ENCODE measurements at regions not wholly inside any gene's neighbourhood (a gene's known extent, or its start where the extent isn't known, plus 50 kb on each side); places are given as distances from the start of the nearest gene placed in this dataset.

DNA sequence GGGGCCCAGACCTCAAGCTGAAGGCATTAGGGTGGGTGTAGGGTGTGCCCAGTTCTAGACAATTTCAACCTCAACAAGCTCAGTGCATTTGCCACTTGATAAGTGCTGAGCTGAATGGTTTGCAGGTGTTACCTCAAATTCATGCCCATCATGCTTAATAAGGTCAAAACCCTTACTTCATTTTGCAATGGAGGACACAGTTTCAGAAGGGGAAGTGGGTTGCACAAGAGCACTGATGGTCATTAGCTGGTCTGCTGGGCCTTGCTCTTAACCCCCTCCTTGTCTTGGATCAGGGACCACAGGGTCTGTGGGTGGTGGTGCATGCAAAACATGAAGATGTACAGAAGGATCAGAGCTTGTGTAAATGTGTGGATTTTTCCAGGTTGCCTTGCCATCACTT, 71.0 kb upstream of the SIRPA start:
- no peaks in the 10 kb centered on the region for H3K36me3 ChIP-seq
- no peak overlapping the region for H3K27ac ChIP-seq
- H3K9me3 ChIP-seq, result no peaks in the 10 kb centered on the region
- H3K4me3 ChIP-seq (replicated peaks in 1 of 3), result no peak overlapping the region
- H3K27me3 ChIP-seq, result no peaks in the 10 kb centered on the region
- intact Hi-C loops (cut with DNase I), result no loop called here
- H3K4me1 ChIP-seq, result no peaks in the 10 kb centered on the region
- no peak for TF ChIP-seq POLR2A (IDR thresholded peaks at IDR 0.05)
- TF ChIP-seq, protein P1, sequence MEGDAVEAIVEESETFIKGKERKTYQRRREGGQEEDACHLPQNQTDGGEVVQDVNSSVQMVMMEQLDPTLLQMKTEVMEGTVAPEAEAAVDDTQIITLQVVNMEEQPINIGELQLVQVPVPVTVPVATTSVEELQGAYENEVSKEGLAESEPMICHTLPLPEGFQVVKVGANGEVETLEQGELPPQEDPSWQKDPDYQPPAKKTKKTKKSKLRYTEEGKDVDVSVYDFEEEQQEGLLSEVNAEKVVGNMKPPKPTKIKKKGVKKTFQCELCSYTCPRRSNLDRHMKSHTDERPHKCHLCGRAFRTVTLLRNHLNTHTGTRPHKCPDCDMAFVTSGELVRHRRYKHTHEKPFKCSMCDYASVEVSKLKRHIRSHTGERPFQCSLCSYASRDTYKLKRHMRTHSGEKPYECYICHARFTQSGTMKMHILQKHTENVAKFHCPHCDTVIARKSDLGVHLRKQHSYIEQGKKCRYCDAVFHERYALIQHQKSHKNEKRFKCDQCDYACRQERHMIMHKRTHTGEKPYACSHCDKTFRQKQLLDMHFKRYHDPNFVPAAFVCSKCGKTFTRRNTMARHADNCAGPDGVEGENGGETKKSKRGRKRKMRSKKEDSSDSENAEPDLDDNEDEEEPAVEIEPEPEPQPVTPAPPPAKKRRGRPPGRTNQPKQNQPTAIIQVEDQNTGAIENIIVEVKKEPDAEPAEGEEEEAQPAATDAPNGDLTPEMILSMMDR (IDR thresholded peaks at IDR 0.05), result no peak
- no peak for DNase-seq

DNA sequence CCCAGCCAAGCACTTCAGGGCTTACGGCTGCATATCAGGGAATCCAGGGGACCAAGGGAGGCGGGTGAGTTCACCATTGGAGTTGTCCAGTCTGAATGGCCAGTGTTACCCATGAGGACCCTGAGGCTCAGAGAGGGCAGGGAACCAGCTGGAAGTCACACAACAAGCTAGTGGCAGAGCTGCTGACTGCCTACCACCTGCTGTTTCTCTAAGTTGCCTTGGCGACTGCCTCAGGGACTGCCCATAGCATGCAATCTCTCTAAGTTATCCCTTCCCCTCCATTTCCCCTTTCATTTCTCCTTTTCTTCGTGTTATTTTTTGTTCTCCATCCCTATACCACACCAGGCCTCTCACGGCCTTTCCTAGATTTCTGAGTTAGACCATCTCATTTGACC, 71.8 kb upstream of the SIRPA start:
- Histone ChIP-seq H3K9me3 (no peaks in the 10 kb centered on the region), H3K27ac (no peak overlapping the region), H3K4me1 (no peaks in the 10 kb centered on the region), H3K36me3 (no peaks in the 10 kb centered on the region), H3K27me3 (no peaks in the 10 kb centered on the region), H3K4me3 (replicated peaks in 1 of 3) (no peak overlapping the region)
- TF ChIP-seq POLR2A (IDR thresholded peaks at IDR 0.05), result no peak
- TF ChIP-seq, protein P1 (IDR thresholded peaks at IDR 0.05), result no peak
- intact Hi-C loops (cut with DNase I), result no loop called here
- DNase-seq, result no peak
- 85 to 93% methylated on average over 5 of the region's 5 CpGs for WGBS, 2 donors

DNA sequence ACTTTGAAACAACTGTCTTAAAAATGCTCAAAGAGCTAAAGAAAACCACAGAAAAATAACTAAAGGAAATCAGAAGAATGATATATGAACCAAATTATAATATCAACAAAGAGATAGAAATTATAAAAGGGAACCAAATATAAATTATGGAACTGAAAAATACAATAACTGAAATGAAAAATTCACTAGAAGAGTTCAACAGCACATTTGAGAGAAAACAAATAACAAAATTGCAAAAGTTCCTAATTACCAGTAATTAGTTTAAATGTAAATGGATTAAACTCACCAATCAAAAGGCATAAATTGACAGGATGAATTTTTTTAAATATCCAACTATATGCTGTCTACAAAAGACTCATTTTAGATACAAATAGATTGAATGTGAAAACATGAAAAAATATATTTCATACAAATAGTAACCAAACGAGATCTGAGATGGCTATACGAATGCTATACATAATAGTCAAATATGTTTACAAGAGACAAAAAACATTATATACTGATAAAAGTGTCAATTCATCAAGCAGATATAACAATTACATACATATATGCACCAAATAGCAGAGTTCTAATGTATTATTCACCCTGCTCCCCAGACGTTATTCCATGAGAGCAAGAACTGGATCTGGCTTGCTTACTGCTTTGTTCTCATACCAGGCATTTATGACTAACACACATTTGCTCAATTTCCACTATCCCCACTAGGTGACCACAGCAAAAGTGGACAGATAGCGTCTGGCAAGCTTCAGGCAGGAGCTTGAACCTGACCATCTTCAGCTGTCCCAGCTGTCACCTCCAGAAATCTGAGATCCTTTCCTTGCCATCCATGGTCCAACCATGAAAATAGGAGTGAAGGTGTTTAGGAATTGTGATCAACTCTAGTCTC, 72.4 kb upstream of the SIRPA start:
- H3K9me3 ChIP-seq, result no peaks in the 10 kb centered on the region
- intact Hi-C loops (cut with DNase I), result no loop called here
- H3K4me3 ChIP-seq (replicated peaks in 1 of 3), result no peak overlapping the region
- WGBS, 2 donors, result 83 to 90% methylated on average over 4 of the region's 4 CpGs
- no peak overlapping the region for H3K27ac ChIP-seq
- H3K27me3 ChIP-seq, result no peaks in the 10 kb centered on the region
- TF ChIP-seq, protein P1 (IDR thresholded peaks at IDR 0.05), result no peak
- no peak for TF ChIP-seq POLR2A (IDR thresholded peaks at IDR 0.05)
- no peaks in the 10 kb centered on the region for H3K36me3 ChIP-seq
- no peaks in the 10 kb centered on the region for H3K4me1 ChIP-seq
- no peak for DNase-seq

DNA sequence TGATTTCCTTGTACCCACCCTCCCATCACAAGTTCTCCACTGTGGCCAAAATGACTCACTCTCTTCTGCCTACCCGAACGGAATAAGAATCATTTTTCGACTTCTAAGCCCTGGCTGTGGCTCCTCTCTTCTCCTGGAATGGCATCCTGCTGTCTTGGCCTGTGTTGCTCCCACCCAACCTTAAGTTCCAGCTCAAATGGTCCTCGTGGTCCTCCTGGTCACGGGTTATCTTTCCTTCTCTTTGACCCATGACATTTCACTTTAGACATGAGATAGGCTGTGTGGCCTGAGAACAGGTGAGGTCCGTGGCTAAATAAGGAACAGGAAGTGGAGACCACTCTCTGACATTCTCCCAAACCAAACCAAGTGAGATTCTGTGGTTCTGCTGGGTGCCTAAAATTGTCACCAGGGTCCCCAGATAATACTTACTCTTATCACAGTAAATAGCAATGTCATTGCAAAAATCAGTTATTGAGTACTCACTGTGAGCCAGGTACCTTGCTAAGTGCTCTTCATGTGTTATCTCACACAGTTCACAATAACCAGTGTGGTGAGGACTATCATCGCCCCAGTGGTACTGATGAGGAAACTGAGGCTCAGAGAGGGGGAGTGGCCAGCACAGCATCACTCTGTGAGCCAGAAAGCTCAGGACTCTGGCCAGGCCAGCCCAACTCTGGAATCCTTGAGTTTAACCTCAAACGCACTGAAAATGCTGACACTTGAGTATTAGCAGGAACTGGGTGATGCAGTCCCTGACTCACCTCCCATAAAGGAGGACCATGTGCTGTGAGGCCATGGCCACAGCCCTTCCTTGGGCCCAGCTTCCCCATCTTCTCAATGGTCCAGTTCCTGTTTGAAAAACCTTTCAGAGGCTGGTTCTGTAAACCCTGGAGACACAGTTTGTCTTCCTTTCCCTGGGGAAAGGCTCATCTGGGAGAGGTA, 74.8 kb upstream of the SIRPA start:
- Histone ChIP-seq H3K4me3 (replicated peaks in 1 of 3) (no peak overlapping the region), H3K9me3 (no peaks in the 10 kb centered on the region), H3K27ac (no peak overlapping the region), H3K36me3 (no peaks in the 10 kb centered on the region), H3K4me1 (peaks cover 6 to 10% of the 10 kb centered on the region in 2 donors), H3K27me3 (no peaks in the 10 kb centered on the region)
- TF ChIP-seq POLR2A (IDR thresholded peaks at IDR 0.05), result no peak
- TF ChIP-seq, protein P1 (IDR thresholded peaks at IDR 0.05), result no peak
- no peak for DNase-seq
- intact Hi-C loops (cut with DNase I), result no loop called here
- WGBS, 2 donors, result 82% methylated on average over 8 of the region's 8 CpGs
